ENCODE measurements at regions not wholly inside any gene's neighbourhood (a gene's known extent, or its start where the extent isn't known, plus 50 kb on each side); places are given as distances from the start of the nearest gene placed in this dataset.

DNA sequence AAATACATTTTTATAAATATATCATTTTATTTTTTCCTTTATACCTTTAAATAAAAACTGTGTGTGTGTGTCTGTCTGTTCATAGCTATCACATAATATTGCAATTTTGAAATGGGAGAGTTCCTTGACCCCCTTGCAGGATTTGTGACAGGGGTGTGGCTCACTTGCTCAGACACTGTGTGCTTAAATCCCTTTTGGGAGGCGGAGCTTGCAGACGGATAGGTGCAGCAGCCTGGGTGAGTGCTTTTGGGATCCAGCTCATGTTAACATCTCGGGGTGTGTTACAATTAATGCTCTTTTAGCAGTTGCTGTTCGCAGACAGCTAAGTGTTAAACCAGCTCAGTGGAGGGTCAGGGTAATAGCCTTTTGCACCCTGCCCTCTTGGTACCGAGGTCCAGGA lies 459.8 kb downstream of the IPMK start:
- Histone ChIP-seq H2AK5ac (ENCODE audit: low read length) (no peak overlapping the region), H2BK120ac (ENCODE audit: insufficient read depth, low read length, poor library complexity) (no peak overlapping the region), H3K4me2 (ENCODE audit: low read length) (no peak overlapping the region), H3K14ac (ENCODE audit: low read length) (no peak overlapping the region), H3K36me3 (ENCODE audit: control insufficient read depth in 1 of 2, insufficient read depth in 2 of 2, low read length in 2 of 2) (no peaks in the 10 kb centered on the region), H3K27me3 (ENCODE audit: insufficient read depth, low read length) (no peaks in the 10 kb centered on the region), H3K18ac (ENCODE audit: low read length) (no peak overlapping the region), H3K4ac (ENCODE audit: low read depth, low read length) (no peak overlapping the region), H2AFZ (ENCODE audit: insufficient read depth, low read length, poor library complexity) (no peak overlapping the region), H3K4me1 (ENCODE audit: control insufficient read depth in 1 of 2, insufficient read depth in 2 of 2, low read length in 2 of 2) (no peaks in the 10 kb centered on the region), H3K9ac (ENCODE audit: low read length) (no peak overlapping the region), H2BK5ac (ENCODE audit: low read depth, low read length, poor library complexity) (no peak overlapping the region), H3K23ac (ENCODE audit: low read length) (no peak overlapping the region), H3K79me1 (ENCODE audit: low read length) (no peaks in the 10 kb centered on the region), H2BK12ac (ENCODE audit: low read length) (no peak overlapping the region), H4K91ac (ENCODE audit: low read depth, low read length) (no peak overlapping the region), H3K79me2 (ENCODE audit: control insufficient read depth, insufficient read depth, low read length, poor library complexity) (no peaks in the 10 kb centered on the region), H4K8ac (ENCODE audit: low read depth, low read length) (no peak overlapping the region), H4K12ac (ENCODE audit: low read depth, low read length) (no peak overlapping the region), H3K27ac (ENCODE audit: low read depth, low read length) (no peak overlapping the region), H3K9me3 (ENCODE audit: insufficient read depth, low read depth, low read length) (no peaks in the 10 kb centered on the region), H3K4me3 (ENCODE audit: low read depth, low read length) (no peak overlapping the region)
- no CpG with 5 or more reads among the region's 5 CpGs for WGBS (ENCODE audit: extremely low coverage, insufficient coverage, insufficient read length)
- no peak for DNase-seq

GRCh38 chr10:57806675-57807074 lies 461.0 kb downstream of the IPMK start:
- no peak overlapping the region for H2BK120ac ChIP-seq (ENCODE audit: insufficient read depth, low read length, poor library complexity)
- H2AK5ac ChIP-seq (ENCODE audit: low read length), result no peak overlapping the region
- H3K9me3 ChIP-seq (ENCODE audit: insufficient read depth, low read depth, low read length), result no peaks in the 10 kb centered on the region
- H2BK12ac ChIP-seq (ENCODE audit: low read length), result no peak overlapping the region
- no peak overlapping the region for H4K8ac ChIP-seq (ENCODE audit: low read depth, low read length)
- no peak overlapping the region for H3K4me3 ChIP-seq (ENCODE audit: low read depth, low read length)
- H3K14ac ChIP-seq (ENCODE audit: low read length), result no peak overlapping the region
- H4K91ac ChIP-seq (ENCODE audit: low read depth, low read length), result no peak overlapping the region
- no peak overlapping the region for H3K4ac ChIP-seq (ENCODE audit: low read depth, low read length)
- H4K12ac ChIP-seq (ENCODE audit: low read depth, low read length), result no peak overlapping the region
- no peak overlapping the region for H3K18ac ChIP-seq (ENCODE audit: low read length)
- no peaks in the 10 kb centered on the region for H3K36me3 ChIP-seq (ENCODE audit: control insufficient read depth in 1 of 2, insufficient read depth in 2 of 2, low read length in 2 of 2)
- no peak overlapping the region for H3K4me2 ChIP-seq (ENCODE audit: low read length)
- no peaks in the 10 kb centered on the region for H3K4me1 ChIP-seq (ENCODE audit: control insufficient read depth in 1 of 2, insufficient read depth in 2 of 2, low read length in 2 of 2)
- H3K27ac ChIP-seq (ENCODE audit: low read depth, low read length), result no peak overlapping the region
- no peaks in the 10 kb centered on the region for H3K27me3 ChIP-seq (ENCODE audit: insufficient read depth, low read length)
- no peaks in the 10 kb centered on the region for H3K79me1 ChIP-seq (ENCODE audit: low read length)
- no peak overlapping the region for H2BK5ac ChIP-seq (ENCODE audit: low read depth, low read length, poor library complexity)
- H3K9ac ChIP-seq (ENCODE audit: low read length), result no peak overlapping the region
- no peak overlapping the region for H2AFZ ChIP-seq (ENCODE audit: insufficient read depth, low read length, poor library complexity)
- H3K79me2 ChIP-seq (ENCODE audit: control insufficient read depth, insufficient read depth, low read length, poor library complexity), result no peaks in the 10 kb centered on the region
- no peak overlapping the region for H3K23ac ChIP-seq (ENCODE audit: low read length)
- WGBS (ENCODE audit: extremely low coverage, insufficient coverage, insufficient read length), result no CpG with 5 or more reads among the region's 2 CpGs
- no peak for DNase-seq

DNA sequence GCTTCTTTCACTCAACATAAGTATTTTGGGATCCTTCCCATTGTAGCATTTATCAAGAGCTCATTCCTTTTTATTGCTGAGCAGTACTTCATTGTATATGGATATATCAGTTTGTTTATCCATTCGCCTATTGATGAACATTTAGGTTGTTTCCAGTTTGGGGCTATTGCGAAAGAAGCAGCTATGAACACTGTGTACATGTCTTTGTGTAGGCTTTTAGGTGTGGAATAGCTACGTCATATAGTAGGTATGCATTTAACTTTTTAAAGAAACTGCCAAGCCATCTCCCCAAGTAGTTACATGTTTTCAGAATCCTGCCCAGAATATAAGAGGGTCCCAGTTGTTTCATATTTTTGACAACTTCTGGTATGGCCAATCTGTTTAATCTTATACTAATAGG lies 468.1 kb downstream of the IPMK start:
- Histone ChIP-seq H2BK120ac (ENCODE audit: insufficient read depth, low read length, poor library complexity) (no peak overlapping the region), H3K4ac (ENCODE audit: low read depth, low read length) (no peak overlapping the region), H3K9ac (ENCODE audit: low read length) (no peak overlapping the region), H3K14ac (ENCODE audit: low read length) (no peak overlapping the region), H2AFZ (ENCODE audit: insufficient read depth, low read length, poor library complexity) (no peak overlapping the region), H3K79me2 (ENCODE audit: control insufficient read depth, insufficient read depth, low read length, poor library complexity) (no peaks in the 10 kb centered on the region), H2AK5ac (ENCODE audit: low read length) (no peak overlapping the region), H3K36me3 (ENCODE audit: control insufficient read depth in 1 of 2, insufficient read depth in 2 of 2, low read length in 2 of 2) (no peaks in the 10 kb centered on the region), H3K79me1 (ENCODE audit: low read length) (no peaks in the 10 kb centered on the region), H4K8ac (ENCODE audit: low read depth, low read length) (no peak overlapping the region), H3K18ac (ENCODE audit: low read length) (no peak overlapping the region), H3K23ac (ENCODE audit: low read length) (no peak overlapping the region), H4K12ac (ENCODE audit: low read depth, low read length) (no peak overlapping the region), H3K9me3 (ENCODE audit: insufficient read depth, low read depth, low read length) (no peaks in the 10 kb centered on the region), H3K27ac (ENCODE audit: low read depth, low read length) (no peak overlapping the region), H3K4me2 (ENCODE audit: low read length) (no peak overlapping the region), H2BK12ac (ENCODE audit: low read length) (no peak overlapping the region), H3K27me3 (ENCODE audit: insufficient read depth, low read length) (no peaks in the 10 kb centered on the region), H2BK5ac (ENCODE audit: low read depth, low read length, poor library complexity) (no peak overlapping the region), H3K4me3 (ENCODE audit: low read depth, low read length) (no peak overlapping the region), H4K91ac (ENCODE audit: low read depth, low read length) (no peak overlapping the region), H3K4me1 (ENCODE audit: control insufficient read depth in 1 of 2, insufficient read depth in 2 of 2, low read length in 2 of 2) (peaks cover 0 to 3% of the 10 kb centered on the region in 2 experiments)
- no CpG with 5 or more reads among the region's 3 CpGs for WGBS (ENCODE audit: extremely low coverage, insufficient coverage, insufficient read length)
- peak in 1 of 2 donors; percentile 41 for DNase-seq

GRCh38 chr10:57798830-57799229 lies 468.9 kb downstream of the IPMK start:
- H3K27me3 ChIP-seq (ENCODE audit: insufficient read depth, low read length), result no peaks in the 10 kb centered on the region
- H4K91ac ChIP-seq (ENCODE audit: low read depth, low read length), result no peak overlapping the region
- no peak overlapping the region for H3K9ac ChIP-seq (ENCODE audit: low read length)
- no peak overlapping the region for H3K4ac ChIP-seq (ENCODE audit: low read depth, low read length)
- H3K18ac ChIP-seq (ENCODE audit: low read length), result no peak overlapping the region
- H2BK5ac ChIP-seq (ENCODE audit: low read depth, low read length, poor library complexity), result no peak overlapping the region
- no peak overlapping the region for H3K4me2 ChIP-seq (ENCODE audit: low read length)
- H2AK5ac ChIP-seq (ENCODE audit: low read length), result no peak overlapping the region
- no peak overlapping the region for H3K14ac ChIP-seq (ENCODE audit: low read length)
- WGBS (ENCODE audit: extremely low coverage, insufficient coverage, insufficient read length), result no CpG with 5 or more reads among the region's 3 CpGs
- no peak overlapping the region for H3K23ac ChIP-seq (ENCODE audit: low read length)
- no peaks in the 10 kb centered on the region for H3K9me3 ChIP-seq (ENCODE audit: insufficient read depth, low read depth, low read length)
- H2BK12ac ChIP-seq (ENCODE audit: low read length), result no peak overlapping the region
- H3K36me3 ChIP-seq (ENCODE audit: control insufficient read depth in 1 of 2, insufficient read depth in 2 of 2, low read length in 2 of 2), result no peaks in the 10 kb centered on the region
- no peak overlapping the region for H2BK120ac ChIP-seq (ENCODE audit: insufficient read depth, low read length, poor library complexity)
- no peak overlapping the region for H4K8ac ChIP-seq (ENCODE audit: low read depth, low read length)
- no peak overlapping the region for H3K4me3 ChIP-seq (ENCODE audit: low read depth, low read length)
- H3K79me1 ChIP-seq (ENCODE audit: low read length), result no peaks in the 10 kb centered on the region
- H3K4me1 ChIP-seq (ENCODE audit: control insufficient read depth in 1 of 2, insufficient read depth in 2 of 2, low read length in 2 of 2), result peaks cover 0 to 3% of the 10 kb centered on the region in 2 experiments
- no peak overlapping the region for H2AFZ ChIP-seq (ENCODE audit: insufficient read depth, low read length, poor library complexity)
- H3K79me2 ChIP-seq (ENCODE audit: control insufficient read depth, insufficient read depth, low read length, poor library complexity), result no peaks in the 10 kb centered on the region
- no peak overlapping the region for H4K12ac ChIP-seq (ENCODE audit: low read depth, low read length)
- no peak for DNase-seq
- no peak overlapping the region for H3K27ac ChIP-seq (ENCODE audit: low read depth, low read length)

Data from trophoblast cell (in vitro differentiated cells and primary cell).